Glutamatergic neuron (in vitro differentiated cells): ENCODE measurements at regions not wholly inside any gene's neighbourhood (a gene's known extent, or its start where the extent isn't known, plus 50 kb on each side); places are given as distances from the start of the nearest gene placed in this dataset.
"Not testable (repeated sequence)": the region's sequence is repeated elsewhere in the genome, so short reads cannot be mapped to it uniquely, and the experiment has no call there.

Source experiments
- DNase-seq: peaks from one replicate; pipeline ENCODE4 v3.0.0; 2022
- H3K27ac Mint-ChIP-seq: one replicate; pipeline ENCODE4 v1.8.0; 2020; ENCODE audit warnings: mild to moderate bottlenecking, mixed read lengths, inconsistent platforms; ENCODE audit not compliant: unreplicated experiment
- H3K27me3 Mint-ChIP-seq: one replicate; pipeline ENCODE4 v1.8.0; 2020; ENCODE audit warnings: mild to moderate bottlenecking, moderate library complexity, mixed read lengths, inconsistent platforms; ENCODE audit not compliant: unreplicated experiment
- H3K36me3 Mint-ChIP-seq: one replicate; pipeline ENCODE4 v1.8.0; 2020; ENCODE audit warnings: mild to moderate bottlenecking, mixed read lengths, inconsistent platforms; ENCODE audit not compliant: unreplicated experiment
- H3K4me1 Mint-ChIP-seq: one replicate; pipeline ENCODE4 v1.8.0; 2020; ENCODE audit warnings: mild to moderate bottlenecking, low read depth, mixed read lengths, inconsistent platforms; ENCODE audit not compliant: unreplicated experiment
- H3K4me3 Mint-ChIP-seq: one replicate; pipeline ENCODE4 v1.8.0; 2020; ENCODE audit warnings: mild to moderate bottlenecking, mixed read lengths, inconsistent platforms; ENCODE audit not compliant: unreplicated experiment
- H3K9me3 Mint-ChIP-seq: one replicate; pipeline ENCODE4 v1.8.0; 2020; ENCODE audit warnings: mild to moderate bottlenecking, moderate library complexity, mixed read lengths, inconsistent platforms; ENCODE audit not compliant: unreplicated experiment
- CTCF ChIP-seq: fragments of 200-600 bp; sonication (generic); IDR thresholded peaks from one replicate; pipeline ENCODE4 v1.5.0; 2021; ENCODE audit not compliant: partially characterized antibody, unreplicated experiment

- DNase-seq, result no peak
- Mint-ChIP-seq H3K4me1 (no peaks in the 10 kb centered on the region), H3K36me3 (no peaks in the 10 kb centered on the region), H3K27ac (no peak overlapping the region), H3K4me3 (no peak overlapping the region), H3K9me3 (no peaks in the 10 kb centered on the region), H3K27me3 (no peaks in the 10 kb centered on the region)
- TF ChIP-seq CTCF, result no peak
These were observed 716.6 kb upstream of the LUZP2 start for GRCh38 chr11:23780231-23780630.

- TF ChIP-seq CTCF, result no peak
- Mint-ChIP-seq H3K9me3 (no peaks in the 10 kb centered on the region), H3K27ac (no peak overlapping the region), H3K36me3 (no peaks in the 10 kb centered on the region), H3K4me1 (no peaks in the 10 kb centered on the region), H3K4me3 (no peak overlapping the region), H3K27me3 (peaks cover 2% of the 10 kb centered on the region)
- no peak for DNase-seq
These were observed 714.9 kb upstream of the LUZP2 start for GRCh38 chr11:23781803-23782560.

GRCh38 chr11:23786974-23787373, 709.9 kb upstream of the LUZP2 start:
- not testable (repeated sequence) for H3K36me3 Mint-ChIP-seq, H3K4me1 Mint-ChIP-seq, DNase-seq, H3K27me3 Mint-ChIP-seq, H3K27ac Mint-ChIP-seq, H3K9me3 Mint-ChIP-seq, H3K4me3 Mint-ChIP-seq

GRCh38 chr11:23789200-23789853, 707.5 kb upstream of the LUZP2 start:
- H3K36me3 Mint-ChIP-seq, result no peaks in the 10 kb centered on the region
- H3K4me1 Mint-ChIP-seq, result no peaks in the 10 kb centered on the region
- TF ChIP-seq CTCF, result no peak
- peaks cover 2% of the 10 kb centered on the region for H3K27me3 Mint-ChIP-seq
- H3K4me3 Mint-ChIP-seq, result no peak overlapping the region
- no peaks in the 10 kb centered on the region for H3K9me3 Mint-ChIP-seq
- no peak overlapping the region for H3K27ac Mint-ChIP-seq
- no peak for DNase-seq

GRCh38 chr11:23789938-23790371, 706.9 kb upstream of the LUZP2 start:
- DNase-seq, result no peak
- no peaks in the 10 kb centered on the region for H3K4me1 Mint-ChIP-seq
- H3K36me3 Mint-ChIP-seq, result no peaks in the 10 kb centered on the region
- TF ChIP-seq CTCF, result no peak
- no peaks in the 10 kb centered on the region for H3K9me3 Mint-ChIP-seq
- H3K4me3 Mint-ChIP-seq, result no peak overlapping the region
- peaks cover 2% of the 10 kb centered on the region for H3K27me3 Mint-ChIP-seq
- H3K27ac Mint-ChIP-seq, result no peak overlapping the region
